ENCODE measurements at regions not wholly inside any gene's neighbourhood (a gene's known extent, or its start where the extent isn't known, plus 50 kb on each side); places are given as distances from the start of the nearest gene placed in this dataset.
A peak's percentile ranks its signal among the peaks of the same experiment; 100 is the strongest.

- DNase-seq, result no peak
Measured at GRCh38 chr7:48703466-48703865, 220.9 kb upstream of the CDC14C start.

DNA sequence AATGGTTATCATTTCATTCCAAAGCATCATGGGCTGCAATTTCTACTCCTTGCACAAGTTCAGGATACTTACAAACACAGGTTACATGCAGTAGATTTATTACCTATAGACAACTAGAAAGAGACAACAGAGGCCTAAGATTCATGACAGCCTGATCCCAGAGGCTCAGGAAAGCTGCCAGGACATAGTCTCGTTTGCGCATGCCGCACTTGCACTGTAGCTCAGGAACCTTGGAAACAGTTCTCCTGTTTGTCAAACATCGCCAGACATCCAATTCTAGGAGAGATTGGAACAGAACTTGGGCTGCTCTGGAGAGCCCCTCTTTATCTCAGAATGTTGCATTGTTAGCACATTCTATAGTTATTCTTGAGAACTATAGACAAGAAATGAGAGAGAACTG, 216.2 kb upstream of the CDC14C start:
- no peak for DNase-seq

- DNase-seq, result peak; percentile 22
Measured at GRCh38 chr7:48708635-48709034, 215.7 kb upstream of the CDC14C start.

GRCh38 chr7:48710995-48711394, 213.4 kb upstream of the CDC14C start:
- DNase-seq, result no peak

DNA sequence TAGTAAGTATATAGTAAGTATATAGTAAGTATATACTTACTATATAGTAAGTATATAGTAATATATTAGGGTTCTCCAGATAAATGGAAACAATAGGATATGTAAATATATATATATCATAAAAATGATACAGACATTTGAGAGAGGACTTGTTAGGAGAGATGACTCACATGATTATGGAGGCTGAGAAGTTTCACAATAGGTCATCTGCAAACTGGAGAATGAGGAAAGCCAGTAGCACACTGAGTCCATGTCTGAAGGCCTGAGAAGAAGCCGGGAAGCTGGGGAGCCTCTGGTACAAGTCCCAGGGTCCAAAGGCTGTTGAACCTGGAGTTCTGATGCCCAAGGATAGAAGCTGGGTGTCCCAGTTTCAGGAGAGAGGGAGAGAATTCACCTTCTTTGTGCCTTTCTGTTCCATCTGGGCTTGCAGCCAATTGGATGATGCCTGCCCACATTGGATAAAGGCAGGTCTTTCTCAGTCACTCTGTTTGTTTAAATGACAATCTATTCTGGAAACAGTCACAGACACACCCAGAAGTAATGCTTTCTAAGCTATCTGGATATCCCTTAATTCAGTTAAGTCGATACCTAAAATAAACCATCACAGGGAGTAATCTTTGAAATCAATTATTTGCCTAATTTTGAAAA, 205.5 kb upstream of the CDC14C start:
- DNase-seq, result peak; percentile 38

GRCh38 chr7:48728799-48729198, 195.5 kb upstream of the CDC14C start:
- no peak for DNase-seq

DNA sequence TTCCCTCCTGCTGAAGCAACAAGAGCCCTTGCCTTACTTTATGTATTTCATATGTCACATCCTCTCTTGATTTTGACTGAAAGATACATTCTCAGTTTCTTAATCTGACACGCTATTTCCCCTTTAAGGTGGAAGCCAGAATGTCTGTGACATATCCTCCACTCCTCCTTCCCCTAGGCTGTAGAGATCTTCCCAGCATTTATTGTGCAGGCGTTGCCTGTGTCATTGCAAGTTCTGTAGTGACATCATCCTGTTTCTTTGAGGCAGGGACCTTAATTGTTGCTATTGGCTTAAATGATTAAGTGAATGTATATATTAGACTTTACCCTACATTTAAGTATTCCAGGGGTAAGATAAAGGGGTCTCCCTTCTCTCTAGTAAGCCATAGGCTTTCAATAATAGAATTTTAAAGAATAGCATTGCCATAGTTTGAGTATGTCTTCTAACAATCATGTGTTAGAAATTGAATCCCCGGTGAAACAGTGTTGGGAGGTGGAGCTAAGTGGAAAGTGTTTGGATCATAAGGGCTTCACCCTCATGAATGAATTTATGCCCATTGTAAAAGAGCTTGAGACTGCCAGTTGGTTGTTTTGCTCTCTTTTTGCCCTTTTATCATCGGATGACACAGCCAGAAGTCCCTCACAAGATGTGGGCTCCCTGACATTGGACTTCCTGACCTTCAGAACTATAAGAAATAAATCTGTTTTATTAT, 189.5 kb upstream of the CDC14C start:
- DNase-seq, result no peak

GRCh38 chr7:48741545-48741944, 182.8 kb upstream of the CDC14C start:
- DNase-seq, result no peak

GRCh38 chr7:48742079-48742798, 182.1 kb upstream of the CDC14C start:
- peak; percentile 77 for DNase-seq

- no peak for DNase-seq
Measured at GRCh38 chr7:48748081-48748833, 176.1 kb upstream of the CDC14C start.

DNA sequence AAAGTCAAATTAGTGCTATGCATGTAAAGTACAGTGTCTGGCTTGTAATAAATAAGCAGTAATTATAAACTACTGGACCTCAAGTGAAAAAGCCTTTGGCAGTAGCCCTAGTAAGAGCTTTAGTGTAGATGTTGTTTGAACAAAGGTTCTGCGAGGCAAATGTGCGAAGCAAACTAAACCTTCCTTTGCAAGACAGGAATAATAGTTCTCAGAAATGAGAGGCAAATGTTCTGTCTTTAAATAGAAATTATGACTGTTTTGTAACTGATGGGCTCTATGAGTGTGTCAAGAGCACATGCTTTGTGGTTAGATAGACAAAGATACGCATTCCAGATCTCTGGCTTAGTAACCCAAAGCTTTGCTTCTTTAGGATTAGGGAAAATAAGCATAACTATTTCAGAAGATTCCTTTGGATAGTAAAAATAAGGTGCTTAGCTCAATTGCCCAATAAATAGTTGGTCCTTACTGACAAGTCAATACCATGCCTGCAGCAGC, 169.2 kb upstream of the CDC14C start:
- DNase-seq, result no peak

GRCh38 chr7:48759431-48760080, 164.8 kb upstream of the CDC14C start:
- peak; percentile 49 for DNase-seq

DNA sequence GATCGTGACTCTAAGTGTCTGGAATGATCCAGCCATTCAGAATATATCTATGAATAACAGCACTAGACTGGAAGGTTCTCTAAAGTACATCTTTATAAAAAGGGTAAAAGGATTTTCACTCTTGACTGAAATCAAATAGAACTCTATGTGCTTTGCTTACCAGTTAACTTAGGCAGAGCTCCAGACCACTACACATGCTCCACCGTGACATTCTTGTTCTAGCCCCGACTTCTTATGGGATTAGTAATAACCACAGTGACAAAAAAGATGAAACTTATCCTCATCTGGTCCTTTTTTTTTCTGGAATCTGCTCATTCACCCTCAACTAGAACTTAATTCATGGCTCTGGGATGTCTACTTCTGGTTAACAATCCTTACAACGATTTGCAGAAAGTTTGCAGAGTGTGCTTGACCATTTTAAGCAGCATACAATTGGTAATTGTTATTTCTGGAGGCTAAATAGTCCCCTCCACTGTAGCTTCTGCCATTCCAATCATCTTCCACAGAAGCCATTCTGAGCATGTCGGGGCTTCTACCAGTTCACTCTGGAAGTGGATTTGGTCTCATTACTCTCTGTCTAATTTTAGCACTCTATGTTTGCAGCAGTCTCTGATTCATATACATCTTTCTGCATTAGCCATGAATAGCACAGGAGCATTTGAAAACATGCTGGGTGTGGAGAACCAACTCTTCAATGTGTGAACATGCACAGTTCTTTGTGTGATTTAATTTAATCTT, 163.7 kb upstream of the CDC14C start:
- no peak for DNase-seq

- no peak for DNase-seq
Measured at GRCh38 chr7:48780862-48781261, 143.5 kb upstream of the CDC14C start.

GRCh38 chr7:48781752-48782151, 142.6 kb upstream of the CDC14C start:
- peak; percentile 89 for DNase-seq

GRCh38 chr7:48782511-48782910, 141.8 kb upstream of the CDC14C start:
- DNase-seq, result peak; percentile 98

DNA sequence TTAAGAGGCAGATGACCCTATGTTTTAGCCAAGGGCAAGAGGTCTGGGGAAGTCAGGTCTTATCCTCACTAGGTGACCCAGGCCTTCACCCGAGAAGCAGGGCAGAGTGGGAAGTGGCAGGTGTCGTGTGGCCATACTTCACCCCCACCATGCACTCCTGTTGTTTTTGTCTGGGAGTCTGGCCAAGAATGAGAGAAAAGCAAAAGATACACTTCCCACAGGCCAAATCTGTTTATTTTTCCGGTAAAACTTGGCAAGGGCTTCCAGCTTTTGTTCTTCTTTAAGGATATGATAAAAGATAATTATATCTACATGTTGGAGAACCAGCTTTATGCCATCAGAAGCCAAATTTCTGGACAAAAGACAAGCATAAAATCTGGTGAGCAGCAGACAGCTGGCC, 137.4 kb upstream of the CDC14C start:
- peak; percentile 99 for DNase-seq

DNA sequence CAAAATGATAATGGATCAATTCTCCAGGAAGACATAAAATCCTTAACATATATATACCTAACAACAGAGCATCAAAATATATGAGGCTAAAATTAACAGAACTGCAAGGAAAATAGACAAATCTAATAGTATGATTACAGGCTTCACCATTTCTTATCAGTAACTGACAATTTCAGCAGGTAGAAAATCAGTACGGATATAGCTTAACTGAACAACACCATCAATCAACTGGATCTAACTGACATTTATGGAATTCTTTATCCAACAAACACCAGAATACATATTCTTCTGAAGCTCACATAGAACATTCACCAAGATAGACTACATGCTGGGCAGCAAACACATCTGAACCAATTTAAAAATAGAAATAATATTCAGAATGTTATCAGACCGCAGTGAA, 121.1 kb upstream of the CDC14C start:
- no peak for DNase-seq

- DNase-seq, result no peak
Measured at GRCh38 chr7:48806731-48807130, 117.6 kb upstream of the CDC14C start.

GRCh38 chr7:48811071-48811470, 113.3 kb upstream of the CDC14C start:
- no peak for DNase-seq

GRCh38 chr7:48813472-48813871, 110.9 kb upstream of the CDC14C start:
- no peak for DNase-seq

DNA sequence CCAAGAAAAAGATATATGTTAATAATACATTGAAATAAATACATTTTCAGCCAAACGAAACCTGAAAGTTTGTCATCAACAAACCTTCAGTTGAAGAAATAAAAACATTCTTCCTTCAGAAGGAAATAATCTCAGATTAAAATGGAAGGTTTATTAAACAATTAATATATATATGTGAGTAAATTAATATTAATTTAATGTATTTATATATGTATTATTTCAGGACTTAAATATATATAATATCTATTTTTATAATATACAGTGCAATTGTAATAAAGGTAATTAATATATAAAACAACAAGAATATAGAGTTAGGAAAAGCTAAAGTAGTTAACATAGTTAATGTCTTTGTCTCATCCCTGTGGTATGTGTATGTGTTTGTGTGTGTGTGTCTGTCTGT, 102.2 kb upstream of the CDC14C start:
- no peak for DNase-seq
